ENCODE measurements at regions not wholly inside any gene's neighbourhood (a gene's known extent, or its start where the extent isn't known, plus 50 kb on each side); places are given as distances from the start of the nearest gene placed in this dataset.
"Not testable (repeated sequence)": the region's sequence is repeated elsewhere in the genome, so short reads cannot be mapped to it uniquely, and the experiment has no call there.

GRCh38 chr11:87769661-87770060, 405.6 kb downstream of the RAB38 start:
- TF ChIP-seq CTCF (IDR thresholded peaks at IDR 0.05; ENCODE audit: low read depth, low read length, missing control alignments), result no peak
- H3K4me3 ChIP-seq (replicated peaks; ENCODE audit: low read depth, low read length), result no peak overlapping the region
- no peak for DNase-seq (ENCODE audit: extremely low read depth, low read depth)

DNA sequence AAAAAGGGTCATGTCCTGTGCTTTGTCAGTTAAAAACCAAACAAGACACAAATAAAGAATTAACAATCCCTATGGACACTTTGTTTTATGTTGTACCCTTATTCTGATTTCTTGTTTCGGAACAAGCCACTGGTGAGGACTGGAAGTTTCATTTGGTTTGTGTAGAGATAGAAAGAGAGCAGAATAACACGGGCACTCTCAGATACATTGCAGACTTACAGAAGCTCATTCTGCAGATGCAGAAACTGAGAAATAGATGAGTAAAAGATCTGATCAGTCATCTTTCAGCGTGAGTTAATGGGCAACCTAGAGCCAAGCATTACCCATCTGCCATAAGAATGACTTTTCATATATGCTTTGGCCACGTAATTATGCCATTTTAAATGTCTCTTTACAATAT, 407.6 kb downstream of the RAB38 start:
- no peak overlapping the region for H3K4me3 ChIP-seq (replicated peaks; ENCODE audit: low read depth, low read length)
- TF ChIP-seq CTCF (IDR thresholded peaks at IDR 0.05; ENCODE audit: low read depth, low read length, missing control alignments), result no peak
- DNase-seq (ENCODE audit: extremely low read depth, low read depth), result no peak

GRCh38 chr11:87764075-87764474, 411.2 kb downstream of the RAB38 start:
- not testable (repeated sequence) for DNase-seq (ENCODE audit: extremely low read depth, low read depth); H3K4me3 ChIP-seq (replicated peaks; ENCODE audit: low read depth, low read length)

DNA sequence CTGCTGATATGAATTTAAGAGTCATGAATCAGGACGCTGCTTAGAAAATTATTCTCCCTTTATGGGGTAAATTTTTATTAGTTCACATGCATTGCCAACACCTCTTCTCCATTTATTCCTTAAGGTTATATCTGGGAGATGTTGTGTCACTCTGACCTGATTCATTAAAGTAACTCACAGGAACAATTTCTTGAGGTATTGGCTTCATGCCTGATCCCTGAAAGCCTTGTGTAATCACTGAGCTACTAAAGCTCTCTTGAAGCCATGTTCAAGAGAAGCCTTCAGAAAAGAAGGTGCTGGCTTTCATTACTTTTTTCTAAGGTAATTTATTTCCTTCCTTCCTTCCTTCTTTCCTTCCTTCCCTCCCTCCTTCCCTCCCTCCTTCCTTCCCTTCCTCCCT, 420.6 kb downstream of the RAB38 start:
- no peak for TF ChIP-seq CTCF (IDR thresholded peaks at IDR 0.05; ENCODE audit: low read depth, low read length, missing control alignments)
- no peak for DNase-seq (ENCODE audit: extremely low read depth, low read depth)
- no peak overlapping the region for H3K4me3 ChIP-seq (replicated peaks; ENCODE audit: low read depth, low read length)

DNA sequence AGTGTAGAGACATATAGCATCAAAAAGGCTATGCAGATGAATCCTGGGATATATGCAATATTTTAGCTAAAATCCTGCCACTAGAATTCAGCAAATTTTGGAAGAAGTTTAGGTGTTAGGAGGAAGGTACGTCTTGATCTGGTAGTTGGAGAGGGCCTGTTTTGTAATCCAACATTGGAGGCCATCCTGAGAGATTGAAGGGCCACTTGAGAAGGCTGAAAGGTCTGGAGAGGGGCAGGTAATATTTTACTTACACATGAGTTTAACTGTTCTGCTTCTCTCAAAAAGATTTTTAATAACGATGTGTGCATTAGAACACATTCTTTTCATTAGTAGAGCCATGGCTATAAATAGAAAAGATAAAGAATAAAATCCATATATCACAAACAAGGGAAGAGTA, 422.1 kb downstream of the RAB38 start:
- no peak for TF ChIP-seq CTCF (IDR thresholded peaks at IDR 0.05; ENCODE audit: low read depth, low read length, missing control alignments)
- H3K4me3 ChIP-seq (replicated peaks; ENCODE audit: low read depth, low read length), result no peak overlapping the region
- DNase-seq (ENCODE audit: extremely low read depth, low read depth), result no peak

DNA sequence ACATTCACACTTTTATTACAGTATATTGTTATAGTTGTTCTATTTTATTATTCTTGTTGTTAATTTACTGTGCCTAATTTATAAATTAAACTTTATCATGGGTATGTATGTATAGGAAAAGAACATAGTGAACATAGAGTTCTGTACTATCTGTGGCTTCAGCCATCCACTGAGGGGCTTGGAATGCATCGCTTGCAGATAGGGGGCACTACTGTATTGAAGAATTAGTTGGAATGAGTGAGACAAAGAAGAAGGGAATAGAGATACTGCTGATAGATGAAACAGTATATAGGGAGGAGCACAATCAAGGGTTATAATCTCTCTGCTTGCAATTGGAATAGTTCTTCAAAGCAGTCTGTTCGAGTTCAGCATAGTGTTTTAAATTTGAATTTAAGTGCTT, 432.2 kb downstream of the RAB38 start:
- no peak for DNase-seq (ENCODE audit: extremely low read depth, low read depth)
- TF ChIP-seq CTCF (IDR thresholded peaks at IDR 0.05; ENCODE audit: low read depth, low read length, missing control alignments), result peak; percentile 34
- H3K4me3 ChIP-seq (replicated peaks; ENCODE audit: low read depth, low read length), result no peak overlapping the region

DNA sequence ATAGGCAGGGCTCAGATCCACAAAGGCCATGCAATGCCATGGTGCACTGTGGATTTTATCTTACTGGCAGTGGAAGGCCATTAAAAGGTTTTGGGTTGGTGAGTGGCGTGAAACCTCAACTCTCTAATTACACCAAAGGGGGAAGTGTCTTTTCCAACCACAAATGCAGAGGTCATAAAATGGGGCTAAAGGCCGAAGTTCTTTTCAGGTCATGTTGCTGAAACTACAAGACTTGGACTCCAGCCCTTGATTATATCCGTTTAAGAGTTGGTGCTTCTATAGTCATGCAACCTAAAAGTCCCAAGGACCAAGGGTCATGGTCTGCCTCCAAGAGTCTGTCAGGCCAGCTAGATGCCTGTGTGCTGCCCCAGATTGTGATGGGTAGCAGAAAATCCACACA, 434.3 kb downstream of the RAB38 start:
- no peak for TF ChIP-seq CTCF (IDR thresholded peaks at IDR 0.05; ENCODE audit: low read depth, low read length, missing control alignments)
- no peak overlapping the region for H3K4me3 ChIP-seq (replicated peaks; ENCODE audit: low read depth, low read length)
- DNase-seq (ENCODE audit: extremely low read depth, low read depth), result no peak
